PC-3 (cell line): ENCODE measurements at regions not wholly inside any gene's neighbourhood (a gene's known extent, or its start where the extent isn't known, plus 50 kb on each side); places are given as distances from the start of the nearest gene placed in this dataset.

Source experiments
- EZH2phosphoT487 ChIP-seq: fragments of 300-600 bp; sonication (generic); IDR thresholded peaks from 2 replicates; pipeline ENCODE4 v1.6.1; 2018; ENCODE audit warnings: mild to moderate bottlenecking, antibody characterized with exemption, low read length, borderline replicate concordance
- TF ChIP-seq, protein P1 (sequence below): fragments of 300-600 bp; sonication (generic); conservative IDR thresholded peaks from 2 replicates; pipeline ENCODE4 v1.5.1; 2017; ENCODE audit warnings: antibody characterized with exemption, low read depth, mild to moderate bottlenecking, low read length

DNA sequence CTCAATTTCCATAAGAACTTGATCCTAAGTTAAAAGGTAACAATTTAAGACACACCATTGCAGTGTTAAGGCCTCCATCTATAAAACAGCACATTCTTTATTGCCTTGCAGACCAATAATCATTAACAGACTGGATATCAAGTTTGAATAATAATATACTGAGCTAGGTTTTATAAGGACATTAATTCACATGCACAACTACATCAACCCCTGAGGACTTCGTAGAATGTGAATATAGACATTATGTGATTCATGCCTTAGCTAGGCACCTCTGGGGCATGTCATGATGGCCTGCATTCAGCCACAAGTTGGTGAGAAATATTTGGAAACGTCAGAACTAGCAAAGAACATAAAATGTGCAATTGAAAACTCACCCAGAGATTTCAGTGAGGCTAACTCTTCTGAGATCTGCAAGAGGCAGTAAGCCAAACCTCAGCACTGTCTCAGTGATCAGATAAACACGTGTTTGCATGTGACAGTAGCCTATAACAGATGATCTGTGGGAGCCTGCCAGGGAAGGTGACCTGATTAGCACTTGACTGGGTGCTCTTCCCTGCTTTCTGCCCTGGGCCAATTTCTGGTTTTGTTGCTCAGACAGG lies 492.2 kb downstream of the FLRT2 start:
- TF ChIP-seq, protein P1, sequence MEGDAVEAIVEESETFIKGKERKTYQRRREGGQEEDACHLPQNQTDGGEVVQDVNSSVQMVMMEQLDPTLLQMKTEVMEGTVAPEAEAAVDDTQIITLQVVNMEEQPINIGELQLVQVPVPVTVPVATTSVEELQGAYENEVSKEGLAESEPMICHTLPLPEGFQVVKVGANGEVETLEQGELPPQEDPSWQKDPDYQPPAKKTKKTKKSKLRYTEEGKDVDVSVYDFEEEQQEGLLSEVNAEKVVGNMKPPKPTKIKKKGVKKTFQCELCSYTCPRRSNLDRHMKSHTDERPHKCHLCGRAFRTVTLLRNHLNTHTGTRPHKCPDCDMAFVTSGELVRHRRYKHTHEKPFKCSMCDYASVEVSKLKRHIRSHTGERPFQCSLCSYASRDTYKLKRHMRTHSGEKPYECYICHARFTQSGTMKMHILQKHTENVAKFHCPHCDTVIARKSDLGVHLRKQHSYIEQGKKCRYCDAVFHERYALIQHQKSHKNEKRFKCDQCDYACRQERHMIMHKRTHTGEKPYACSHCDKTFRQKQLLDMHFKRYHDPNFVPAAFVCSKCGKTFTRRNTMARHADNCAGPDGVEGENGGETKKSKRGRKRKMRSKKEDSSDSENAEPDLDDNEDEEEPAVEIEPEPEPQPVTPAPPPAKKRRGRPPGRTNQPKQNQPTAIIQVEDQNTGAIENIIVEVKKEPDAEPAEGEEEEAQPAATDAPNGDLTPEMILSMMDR: no peak
- no peak for TF ChIP-seq EZH2phosphoT487
